C4-2B (cell line): ENCODE measurements at regions not wholly inside any gene's neighbourhood (a gene's known extent, or its start where the extent isn't known, plus 50 kb on each side); places are given as distances from the start of the nearest gene placed in this dataset.

Experiments
- ZFX ChIP-seq: fragments of 450-650 bp; IDR thresholded peaks from 2 replicates; pipeline ENCODE4 v1.6.1; 2017
- TF ChIP-seq, protein P1 (sequence below): fragments of 450-650 bp; conservative IDR thresholded peaks from 2 replicates; pipeline ENCODE4 v1.5.1; 2017; ENCODE audit warnings: mild to moderate bottlenecking

DNA sequence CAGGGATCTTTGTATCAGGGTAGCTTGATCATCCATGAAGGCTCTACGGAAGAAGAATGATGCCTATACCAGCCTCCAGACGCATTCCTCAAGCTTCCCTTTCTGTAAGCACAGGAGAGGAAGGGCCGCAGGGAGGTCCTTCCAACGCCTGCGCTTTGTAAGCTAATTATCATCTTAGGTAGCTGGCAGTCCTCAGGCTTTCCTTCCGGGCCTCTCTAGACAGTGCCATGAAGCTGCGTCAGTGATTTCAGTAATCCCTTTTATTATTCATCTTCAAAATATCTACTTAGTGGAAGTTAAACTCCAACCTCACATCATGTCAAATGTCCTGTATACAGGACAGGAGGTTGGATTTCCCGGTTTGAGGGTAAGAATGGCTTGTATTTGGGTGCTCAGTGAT lies 92.3 kb downstream of the ETAA1 start:
- TF ChIP-seq, protein P1, sequence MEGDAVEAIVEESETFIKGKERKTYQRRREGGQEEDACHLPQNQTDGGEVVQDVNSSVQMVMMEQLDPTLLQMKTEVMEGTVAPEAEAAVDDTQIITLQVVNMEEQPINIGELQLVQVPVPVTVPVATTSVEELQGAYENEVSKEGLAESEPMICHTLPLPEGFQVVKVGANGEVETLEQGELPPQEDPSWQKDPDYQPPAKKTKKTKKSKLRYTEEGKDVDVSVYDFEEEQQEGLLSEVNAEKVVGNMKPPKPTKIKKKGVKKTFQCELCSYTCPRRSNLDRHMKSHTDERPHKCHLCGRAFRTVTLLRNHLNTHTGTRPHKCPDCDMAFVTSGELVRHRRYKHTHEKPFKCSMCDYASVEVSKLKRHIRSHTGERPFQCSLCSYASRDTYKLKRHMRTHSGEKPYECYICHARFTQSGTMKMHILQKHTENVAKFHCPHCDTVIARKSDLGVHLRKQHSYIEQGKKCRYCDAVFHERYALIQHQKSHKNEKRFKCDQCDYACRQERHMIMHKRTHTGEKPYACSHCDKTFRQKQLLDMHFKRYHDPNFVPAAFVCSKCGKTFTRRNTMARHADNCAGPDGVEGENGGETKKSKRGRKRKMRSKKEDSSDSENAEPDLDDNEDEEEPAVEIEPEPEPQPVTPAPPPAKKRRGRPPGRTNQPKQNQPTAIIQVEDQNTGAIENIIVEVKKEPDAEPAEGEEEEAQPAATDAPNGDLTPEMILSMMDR = no peak
- TF ChIP-seq ZFX = no peak
